ENCODE measurements at regions not wholly inside any gene's neighbourhood (a gene's known extent, or its start where the extent isn't known, plus 50 kb on each side); places are given as distances from the start of the nearest gene placed in this dataset.

DNA sequence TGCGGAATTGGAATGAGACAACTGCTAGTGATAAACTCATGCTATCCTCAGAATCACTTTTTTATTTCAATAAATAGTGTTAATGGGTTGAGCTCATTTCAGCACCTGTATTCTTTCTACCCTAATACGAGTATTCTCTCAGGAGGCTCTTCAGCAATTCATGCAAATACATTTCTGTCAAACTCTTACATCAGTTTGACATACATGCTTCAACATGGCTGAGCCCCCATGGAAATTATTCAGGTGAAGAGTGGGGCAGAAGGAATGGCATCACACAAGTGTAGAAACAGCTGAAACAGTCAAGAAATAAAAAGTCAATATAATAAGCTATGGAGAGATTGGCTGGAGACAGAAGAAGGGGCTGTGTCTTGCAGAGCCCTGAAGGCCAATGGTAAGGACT is 77.8 kb upstream of the SNX19 start:
- Histone ChIP-seq H2AFZ (ENCODE audit: low read depth, low read length, severe bottlenecking) (no peak overlapping the region), H3K9me2 (replicated peaks; ENCODE audit: insufficient read depth, low read length) (no peaks in the 10 kb centered on the region), H3F3A (ENCODE audit: insufficient read depth) (no peaks in the 10 kb centered on the region), H3K36me3 (ENCODE audit: low read length) (no peaks in the 10 kb centered on the region), H3K4me2 (ENCODE audit: low read depth, low read length, poor library complexity, severe bottlenecking) (no peak overlapping the region), H4K20me1 (ENCODE audit: low read depth, low read length) (no peaks in the 10 kb centered on the region), H3K4me3 (ENCODE audit: insufficient read depth, low read length, poor library complexity, severe bottlenecking) (no peak overlapping the region), H3K79me2 (ENCODE audit: insufficient read depth, low read length) (no peaks in the 10 kb centered on the region), H3K9ac (ENCODE audit: low read length) (no peak overlapping the region), H3K9me3 (ENCODE audit: insufficient read depth, low read length) (no peaks in the 10 kb centered on the region), H3K27me3 (ENCODE audit: low read length) (no peaks in the 10 kb centered on the region), H3K27ac (ENCODE audit: low read depth, low read length) (no peak overlapping the region)
- no peak for TF ChIP-seq EZH2phosphoT487 (conservative IDR thresholded peaks at IDR 0.05; ENCODE audit: low read length)
- TF ChIP-seq, protein P1, sequence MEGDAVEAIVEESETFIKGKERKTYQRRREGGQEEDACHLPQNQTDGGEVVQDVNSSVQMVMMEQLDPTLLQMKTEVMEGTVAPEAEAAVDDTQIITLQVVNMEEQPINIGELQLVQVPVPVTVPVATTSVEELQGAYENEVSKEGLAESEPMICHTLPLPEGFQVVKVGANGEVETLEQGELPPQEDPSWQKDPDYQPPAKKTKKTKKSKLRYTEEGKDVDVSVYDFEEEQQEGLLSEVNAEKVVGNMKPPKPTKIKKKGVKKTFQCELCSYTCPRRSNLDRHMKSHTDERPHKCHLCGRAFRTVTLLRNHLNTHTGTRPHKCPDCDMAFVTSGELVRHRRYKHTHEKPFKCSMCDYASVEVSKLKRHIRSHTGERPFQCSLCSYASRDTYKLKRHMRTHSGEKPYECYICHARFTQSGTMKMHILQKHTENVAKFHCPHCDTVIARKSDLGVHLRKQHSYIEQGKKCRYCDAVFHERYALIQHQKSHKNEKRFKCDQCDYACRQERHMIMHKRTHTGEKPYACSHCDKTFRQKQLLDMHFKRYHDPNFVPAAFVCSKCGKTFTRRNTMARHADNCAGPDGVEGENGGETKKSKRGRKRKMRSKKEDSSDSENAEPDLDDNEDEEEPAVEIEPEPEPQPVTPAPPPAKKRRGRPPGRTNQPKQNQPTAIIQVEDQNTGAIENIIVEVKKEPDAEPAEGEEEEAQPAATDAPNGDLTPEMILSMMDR (IDR thresholded peaks at IDR 0.05; ENCODE audit: insufficient read depth, low read length, poor library complexity, severe bottlenecking), result no peak

DNA sequence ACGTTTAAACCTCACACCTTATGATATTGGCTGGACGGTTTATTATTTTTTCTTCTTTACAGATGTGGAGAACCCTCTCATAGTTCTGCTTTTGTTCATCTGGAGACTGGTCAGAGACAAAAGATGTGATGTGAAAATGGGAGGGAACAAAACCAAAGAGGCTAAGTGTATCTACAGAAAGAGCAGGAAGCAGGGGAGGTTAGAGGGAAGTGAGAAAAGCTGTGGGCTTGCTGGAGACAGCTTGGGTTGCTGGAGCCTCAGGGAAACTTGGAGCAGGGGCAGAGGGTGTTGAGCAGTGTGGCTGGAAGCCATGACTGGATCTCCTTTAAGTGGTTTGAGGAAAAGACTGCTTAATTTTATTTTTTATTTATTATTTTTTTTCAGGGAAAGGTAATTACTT is 79.0 kb upstream of the SNX19 start:
- Histone ChIP-seq H3K27me3 (ENCODE audit: low read length) (no peaks in the 10 kb centered on the region), H3F3A (ENCODE audit: insufficient read depth) (no peaks in the 10 kb centered on the region), H3K4me2 (ENCODE audit: low read depth, low read length, poor library complexity, severe bottlenecking) (no peak overlapping the region), H3K4me3 (ENCODE audit: insufficient read depth, low read length, poor library complexity, severe bottlenecking) (no peak overlapping the region), H3K9ac (ENCODE audit: low read length) (no peak overlapping the region), H4K20me1 (ENCODE audit: low read depth, low read length) (no peaks in the 10 kb centered on the region), H3K79me2 (ENCODE audit: insufficient read depth, low read length) (no peaks in the 10 kb centered on the region), H3K9me2 (replicated peaks; ENCODE audit: insufficient read depth, low read length) (no peaks in the 10 kb centered on the region), H3K36me3 (ENCODE audit: low read length) (no peaks in the 10 kb centered on the region), H3K27ac (ENCODE audit: low read depth, low read length) (no peak overlapping the region), H3K9me3 (ENCODE audit: insufficient read depth, low read length) (no peaks in the 10 kb centered on the region), H2AFZ (ENCODE audit: low read depth, low read length, severe bottlenecking) (no peak overlapping the region)
- TF ChIP-seq, protein P1 (IDR thresholded peaks at IDR 0.05; ENCODE audit: insufficient read depth, low read length, poor library complexity, severe bottlenecking), result no peak
- no peak for TF ChIP-seq EZH2phosphoT487 (conservative IDR thresholded peaks at IDR 0.05; ENCODE audit: low read length)

DNA sequence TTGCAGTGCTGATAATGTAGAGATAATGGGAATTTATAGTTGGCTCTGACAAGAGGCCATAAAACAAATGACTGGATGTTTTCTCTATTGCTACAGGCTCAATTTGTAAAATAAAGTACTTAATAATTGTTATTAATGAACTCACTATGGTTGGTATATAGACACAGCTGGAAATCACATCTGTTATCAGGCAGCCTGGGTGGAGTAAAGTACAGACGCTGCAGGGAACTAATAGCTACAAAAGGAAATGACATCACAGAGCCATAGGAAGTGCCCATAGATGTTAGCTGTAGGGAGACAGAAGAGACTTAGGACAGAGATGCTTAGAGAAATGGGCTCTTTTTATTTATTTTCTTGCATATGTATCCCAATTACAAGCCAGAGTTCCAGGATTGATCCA is 81.0 kb upstream of the SNX19 start:
- H3K4me3 ChIP-seq (ENCODE audit: insufficient read depth, low read length, poor library complexity, severe bottlenecking), result no peak overlapping the region
- no peaks in the 10 kb centered on the region for H3K9me2 ChIP-seq (replicated peaks; ENCODE audit: insufficient read depth, low read length)
- no peak overlapping the region for H3K4me2 ChIP-seq (ENCODE audit: low read depth, low read length, poor library complexity, severe bottlenecking)
- H4K20me1 ChIP-seq (ENCODE audit: low read depth, low read length), result no peaks in the 10 kb centered on the region
- no peaks in the 10 kb centered on the region for H3K79me2 ChIP-seq (ENCODE audit: insufficient read depth, low read length)
- TF ChIP-seq, protein P1 (IDR thresholded peaks at IDR 0.05; ENCODE audit: insufficient read depth, low read length, poor library complexity, severe bottlenecking), result no peak
- no peak for TF ChIP-seq EZH2phosphoT487 (conservative IDR thresholded peaks at IDR 0.05; ENCODE audit: low read length)
- no peaks in the 10 kb centered on the region for H3K36me3 ChIP-seq (ENCODE audit: low read length)
- H3K27ac ChIP-seq (ENCODE audit: low read depth, low read length), result no peak overlapping the region
- H2AFZ ChIP-seq (ENCODE audit: low read depth, low read length, severe bottlenecking), result no peak overlapping the region
- no peaks in the 10 kb centered on the region for H3F3A ChIP-seq (ENCODE audit: insufficient read depth)
- H3K9ac ChIP-seq (ENCODE audit: low read length), result no peak overlapping the region
- no peaks in the 10 kb centered on the region for H3K9me3 ChIP-seq (ENCODE audit: insufficient read depth, low read length)
- H3K27me3 ChIP-seq (ENCODE audit: low read length), result no peaks in the 10 kb centered on the region

DNA sequence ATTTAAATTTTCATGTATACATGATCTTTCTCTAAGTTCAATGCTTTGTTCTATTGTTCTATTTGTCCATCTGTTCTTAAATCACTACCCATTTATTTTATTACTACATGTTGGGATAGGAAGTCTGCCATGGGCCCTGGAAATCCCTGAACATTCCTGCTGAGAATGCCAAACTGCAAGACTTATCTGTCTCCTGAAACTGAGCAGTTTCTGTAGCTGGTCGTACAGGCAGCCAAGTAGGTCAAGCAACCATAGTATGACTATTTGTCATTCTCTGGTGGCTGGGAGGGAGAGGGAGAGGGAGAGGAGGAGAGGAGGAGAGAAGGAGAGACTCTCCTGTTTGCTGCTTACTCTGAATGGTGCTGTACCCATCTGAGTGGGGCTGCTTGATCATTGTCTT is 82.8 kb upstream of the SNX19 start:
- H2AFZ ChIP-seq (ENCODE audit: low read depth, low read length, severe bottlenecking), result no peak overlapping the region
- H3K9ac ChIP-seq (ENCODE audit: low read length), result no peak overlapping the region
- no peak overlapping the region for H3K4me3 ChIP-seq (ENCODE audit: insufficient read depth, low read length, poor library complexity, severe bottlenecking)
- no peaks in the 10 kb centered on the region for H3K9me3 ChIP-seq (ENCODE audit: insufficient read depth, low read length)
- no peaks in the 10 kb centered on the region for H3K27me3 ChIP-seq (ENCODE audit: low read length)
- no peak overlapping the region for H3K27ac ChIP-seq (ENCODE audit: low read depth, low read length)
- H3K9me2 ChIP-seq (replicated peaks; ENCODE audit: insufficient read depth, low read length), result no peaks in the 10 kb centered on the region
- no peak for TF ChIP-seq EZH2phosphoT487 (conservative IDR thresholded peaks at IDR 0.05; ENCODE audit: low read length)
- TF ChIP-seq, protein P1 (IDR thresholded peaks at IDR 0.05; ENCODE audit: insufficient read depth, low read length, poor library complexity, severe bottlenecking), result no peak
- no peaks in the 10 kb centered on the region for H3F3A ChIP-seq (ENCODE audit: insufficient read depth)
- no peak overlapping the region for H3K4me2 ChIP-seq (ENCODE audit: low read depth, low read length, poor library complexity, severe bottlenecking)
- H4K20me1 ChIP-seq (ENCODE audit: low read depth, low read length), result no peaks in the 10 kb centered on the region
- no peaks in the 10 kb centered on the region for H3K79me2 ChIP-seq (ENCODE audit: insufficient read depth, low read length)
- H3K36me3 ChIP-seq (ENCODE audit: low read length), result no peaks in the 10 kb centered on the region

Data from SU-DHL-6 (cell line).